HG02943 (cell line): ENCODE measurements at regions not wholly inside any gene's neighbourhood (a gene's known extent, or its start where the extent isn't known, plus 50 kb on each side); places are given as distances from the start of the nearest gene placed in this dataset.
"Not testable (repeated sequence)": the region's sequence is repeated elsewhere in the genome, so short reads cannot be mapped to it uniquely, and the experiment has no call there.

ENCODE experiments used
- ATAC-seq: cut with Tn5 transposase; IDR thresholded peaks from one replicate; pipeline ENCODE4 v1.9.1; 2021; ENCODE audit warnings: mild to moderate bottlenecking, low read depth, moderate library complexity; ENCODE audit not compliant: unreplicated experiment

DNA sequence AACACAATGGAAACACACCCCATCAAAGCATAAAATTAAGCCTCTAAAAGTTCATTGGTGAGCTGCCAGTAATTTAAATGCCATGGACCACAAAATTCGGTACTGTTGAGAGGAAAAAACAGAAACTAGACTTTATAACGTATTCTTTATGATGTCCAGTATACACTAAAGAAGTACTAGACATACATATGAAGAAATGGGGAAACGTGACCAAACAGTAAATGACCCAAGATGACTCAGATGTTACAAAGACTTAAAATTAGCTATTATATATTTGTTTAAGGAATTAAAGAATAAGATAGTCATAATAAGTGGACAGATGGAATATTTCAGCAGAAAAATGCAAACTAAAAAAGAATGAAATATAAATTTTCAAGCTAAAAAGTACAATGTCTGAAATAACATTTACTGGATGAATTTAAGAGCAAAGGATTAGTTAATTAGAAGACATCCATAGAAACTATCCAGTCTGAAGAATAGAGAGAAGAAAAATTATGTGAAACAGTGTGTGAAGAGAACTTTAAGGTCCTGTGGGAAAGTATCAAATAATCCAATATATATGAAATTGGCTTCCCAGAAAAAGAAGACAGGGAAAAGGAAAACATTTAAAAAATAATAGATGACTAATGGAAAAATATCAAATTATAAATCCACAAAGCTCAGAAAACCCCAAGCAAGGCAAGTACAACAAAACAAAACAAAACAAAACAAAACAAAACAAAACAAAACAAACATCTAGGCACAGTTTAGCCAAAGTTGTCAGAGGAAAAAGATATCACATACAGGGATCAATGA is 69.4 kb downstream of the SAMD9 start:
- ATAC-seq = no peak

DNA sequence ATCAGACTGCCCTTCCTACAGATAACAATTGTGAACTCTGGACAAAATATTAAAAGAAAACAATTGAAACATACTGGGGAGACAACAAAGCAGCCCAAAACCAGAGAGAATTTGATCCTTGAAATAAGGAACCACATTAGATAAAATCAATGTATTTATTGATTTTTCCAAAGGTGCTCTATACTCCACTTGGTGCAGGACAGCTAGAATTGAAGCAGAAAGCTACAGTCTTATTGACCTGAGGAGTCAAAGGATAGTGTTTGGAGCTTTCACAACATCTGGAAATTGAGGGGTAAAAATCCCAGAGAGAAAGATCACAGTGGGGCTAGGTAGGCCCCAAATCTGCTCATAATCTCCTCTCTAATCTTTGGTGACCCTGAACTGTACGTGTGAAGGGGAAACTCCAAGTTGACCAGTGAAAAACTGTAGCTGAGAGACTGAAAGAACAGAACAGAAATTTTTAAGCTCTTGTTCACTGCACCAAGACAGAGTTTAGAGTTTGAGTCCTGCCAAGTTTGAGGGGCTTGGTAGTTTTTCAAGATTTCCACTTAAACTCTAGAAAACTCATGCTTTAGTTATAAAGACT is 70.2 kb downstream of the SAMD9 start:
- ATAC-seq = no peak

DNA sequence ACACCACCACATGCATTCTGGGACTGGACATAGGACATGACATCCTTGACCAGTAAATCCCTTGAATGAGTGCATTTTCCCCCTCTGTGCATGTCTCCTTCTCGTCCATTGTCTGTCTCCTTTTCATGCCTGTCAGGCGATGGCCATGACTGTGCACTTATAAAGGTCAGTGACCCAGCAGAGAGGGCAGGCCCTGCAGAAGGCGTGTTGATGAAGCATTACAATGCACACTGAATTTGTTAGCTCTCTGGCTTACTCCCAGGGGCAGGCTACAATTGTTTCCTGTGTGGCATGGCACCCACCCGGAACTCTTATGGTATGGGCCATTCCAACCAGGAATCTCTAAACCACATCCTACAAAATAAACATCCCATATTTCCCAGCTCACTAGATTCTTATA is 71.1 kb downstream of the SAMD9 start:
- ATAC-seq = no peak

DNA sequence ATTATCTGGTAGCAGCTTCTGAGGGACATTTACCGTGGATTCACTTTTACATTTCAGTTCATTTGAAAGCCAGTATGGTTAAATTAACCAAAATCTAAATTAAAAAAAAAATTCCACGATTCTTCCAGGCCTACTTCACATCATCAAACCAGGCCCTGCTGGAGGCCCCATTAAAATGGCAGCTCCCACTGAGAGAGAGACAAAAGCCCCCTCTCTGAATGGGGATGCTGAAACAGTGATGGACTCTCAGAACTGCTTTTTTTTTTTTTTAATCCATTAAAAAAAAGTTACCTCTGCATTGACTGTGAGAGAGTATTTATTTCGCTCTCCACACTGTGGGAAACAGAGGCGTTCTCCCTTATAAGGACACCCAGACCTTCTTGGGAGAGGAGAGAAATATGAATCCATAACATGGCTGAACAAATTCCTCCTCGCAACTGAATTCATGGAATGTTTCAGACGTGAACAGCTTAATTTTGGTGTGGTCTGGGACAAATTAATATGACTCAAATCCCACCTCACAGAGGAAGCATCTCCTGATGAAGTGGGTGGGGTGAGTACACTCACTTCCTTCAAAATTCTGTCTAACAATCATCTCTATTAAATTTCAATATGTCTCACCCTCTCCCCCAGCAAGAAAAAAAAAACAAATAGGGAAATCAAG is 73.5 kb downstream of the SAMD9 start:
- no peak for ATAC-seq

DNA sequence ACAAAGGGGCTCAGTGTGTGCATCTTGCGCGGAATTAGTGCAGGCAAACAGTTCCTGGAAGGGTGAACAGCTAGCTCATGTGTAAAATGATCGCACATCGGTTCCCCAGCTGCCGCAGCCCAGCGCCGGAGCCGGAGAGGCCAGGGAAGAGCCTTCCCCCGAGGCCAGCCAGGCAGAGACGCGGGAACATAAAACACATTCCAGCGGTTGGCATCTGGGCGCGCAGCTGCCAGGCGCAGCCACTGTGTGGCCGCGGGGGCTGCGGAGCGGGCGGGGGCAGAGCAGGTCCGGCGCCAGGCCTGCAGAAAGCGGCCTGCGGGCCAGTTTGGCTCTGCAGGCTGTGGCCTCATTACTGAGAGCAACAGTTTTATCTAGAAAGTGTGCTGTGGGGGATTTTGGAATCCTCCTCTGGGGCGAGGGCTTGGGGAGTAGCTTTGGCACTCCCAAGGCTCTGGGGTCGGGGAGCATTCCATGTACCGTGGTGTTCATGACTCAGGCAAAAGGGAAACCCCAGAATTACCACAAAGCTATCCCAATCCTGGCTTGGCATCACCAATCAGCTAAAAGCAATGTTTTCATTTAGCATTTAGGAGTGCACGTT is 74.3 kb downstream of the SAMD9 start:
- ATAC-seq = no peak

DNA sequence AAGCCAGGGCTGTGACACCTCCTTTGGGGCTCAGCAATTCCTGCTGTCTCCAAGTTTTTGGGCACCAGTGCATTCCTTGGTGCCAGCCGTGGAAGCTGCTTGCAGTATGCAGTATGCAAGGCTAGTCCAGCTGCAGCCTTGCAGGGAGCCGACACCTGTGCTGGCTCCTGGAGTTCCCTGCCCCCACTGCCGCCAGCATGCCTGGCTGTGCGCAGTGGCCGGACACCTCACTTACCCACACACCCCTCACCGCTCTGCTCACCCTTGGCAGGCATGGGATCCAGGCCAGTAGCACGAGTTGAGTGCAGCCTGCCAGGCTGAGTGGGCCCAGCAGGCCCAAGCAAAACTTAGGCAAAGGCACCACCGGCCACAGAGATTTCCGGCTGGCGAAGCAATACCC is 77.4 kb downstream of the SAMD9 start:
- ATAC-seq = no peak

DNA sequence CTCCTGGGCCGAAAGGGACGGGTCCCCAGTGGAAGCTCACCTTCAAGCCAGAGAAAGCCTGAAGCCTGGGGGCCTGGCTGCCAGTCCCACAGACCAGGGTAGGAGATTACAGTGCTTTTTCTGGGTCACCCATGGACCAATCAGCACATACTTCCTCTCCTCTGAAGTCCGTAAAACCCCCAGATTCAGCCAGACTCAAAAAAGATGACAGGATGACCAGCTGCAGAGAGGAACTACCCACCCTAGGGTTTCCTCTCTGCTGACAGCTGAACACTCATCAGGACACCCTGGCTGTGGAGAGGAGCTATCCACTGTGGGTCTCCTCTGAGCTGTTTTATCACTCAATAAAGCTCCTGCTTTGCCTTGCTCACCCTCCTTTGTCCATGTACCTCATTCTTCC is 78.0 kb downstream of the SAMD9 start:
- ATAC-seq = no peak

DNA sequence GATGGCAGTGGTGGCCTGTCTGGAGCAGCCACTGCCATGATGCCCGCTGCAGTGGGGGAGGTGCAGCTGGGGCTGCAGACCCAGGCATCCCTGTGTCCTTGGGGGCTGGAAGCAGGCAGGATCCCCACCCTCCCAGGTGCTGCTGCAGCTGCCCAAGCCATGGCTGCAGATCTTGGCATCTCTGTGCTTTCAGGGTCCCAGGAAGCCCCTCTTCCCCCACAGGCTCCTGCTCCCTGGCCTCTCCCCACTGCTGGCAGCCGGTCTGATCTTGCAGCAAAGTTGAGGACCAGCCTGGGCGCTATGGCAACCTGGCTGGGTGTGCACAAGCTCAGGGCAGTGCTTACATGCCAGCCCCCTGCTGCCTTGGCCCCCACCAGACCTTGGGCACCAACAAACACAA is 78.5 kb downstream of the SAMD9 start:
- no peak for ATAC-seq

DNA sequence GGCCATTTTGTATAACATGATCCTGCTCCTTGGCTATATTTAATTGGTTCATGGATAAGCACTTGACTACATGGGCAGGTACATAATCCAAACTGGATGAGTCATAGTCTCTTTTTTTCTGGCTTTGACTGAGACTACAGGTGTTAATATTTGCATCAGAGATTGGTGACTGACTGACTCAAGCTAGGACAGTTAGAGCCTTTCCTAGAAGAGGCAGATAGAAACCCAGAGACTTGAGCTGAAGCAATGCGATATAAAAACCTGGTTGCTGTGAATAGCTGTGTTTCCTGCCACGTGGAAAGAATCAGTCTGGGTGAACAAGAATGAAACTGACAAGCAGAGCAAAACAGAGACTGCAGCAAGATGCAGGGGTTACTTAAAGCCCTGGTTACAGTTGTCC is 81.0 kb downstream of the SAMD9 start:
- ATAC-seq = peak; percentile 84

DNA sequence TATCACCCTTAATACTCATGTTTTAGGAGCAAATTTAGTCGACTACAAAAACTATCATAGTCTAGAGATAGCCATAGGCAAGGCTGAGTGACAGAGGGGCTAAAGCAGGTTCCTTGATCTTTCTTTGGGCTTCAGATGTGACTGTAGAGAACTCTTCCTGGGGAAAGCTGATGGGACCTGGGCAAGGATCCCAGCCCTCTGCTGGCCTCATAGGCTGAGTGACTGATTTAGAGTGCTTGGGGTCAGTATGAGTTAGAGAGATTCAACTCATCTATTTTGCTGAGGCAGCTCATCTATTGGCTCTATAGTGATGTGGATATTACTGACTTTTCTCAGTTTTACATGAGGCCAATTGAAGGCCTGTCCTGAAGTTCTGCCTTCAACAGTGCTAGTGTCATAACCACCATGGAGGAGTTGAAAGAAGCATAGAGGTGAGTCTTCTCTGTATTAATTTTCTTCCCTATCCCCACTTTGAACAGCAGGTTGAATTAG is 81.6 kb downstream of the SAMD9 start:
- ATAC-seq = no peak

DNA sequence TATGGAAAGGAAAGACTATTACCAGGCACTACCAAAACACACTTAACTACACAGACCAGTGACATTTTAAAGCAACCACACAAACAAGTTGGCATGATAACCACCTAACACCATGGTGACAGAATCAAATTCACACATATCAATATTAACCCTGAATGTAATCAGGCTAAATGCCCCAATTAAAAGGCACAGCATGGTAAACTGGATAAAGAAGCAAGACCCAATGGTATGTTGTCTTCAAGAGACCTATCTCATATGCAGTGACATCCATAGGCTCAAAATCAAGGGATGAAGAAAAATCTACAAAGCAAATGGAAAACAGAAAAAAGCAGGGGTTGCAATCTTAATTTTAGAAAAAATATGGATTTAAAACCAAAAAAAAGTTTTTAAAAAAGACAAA is 86.0 kb downstream of the SAMD9 start:
- ATAC-seq = no peak

DNA sequence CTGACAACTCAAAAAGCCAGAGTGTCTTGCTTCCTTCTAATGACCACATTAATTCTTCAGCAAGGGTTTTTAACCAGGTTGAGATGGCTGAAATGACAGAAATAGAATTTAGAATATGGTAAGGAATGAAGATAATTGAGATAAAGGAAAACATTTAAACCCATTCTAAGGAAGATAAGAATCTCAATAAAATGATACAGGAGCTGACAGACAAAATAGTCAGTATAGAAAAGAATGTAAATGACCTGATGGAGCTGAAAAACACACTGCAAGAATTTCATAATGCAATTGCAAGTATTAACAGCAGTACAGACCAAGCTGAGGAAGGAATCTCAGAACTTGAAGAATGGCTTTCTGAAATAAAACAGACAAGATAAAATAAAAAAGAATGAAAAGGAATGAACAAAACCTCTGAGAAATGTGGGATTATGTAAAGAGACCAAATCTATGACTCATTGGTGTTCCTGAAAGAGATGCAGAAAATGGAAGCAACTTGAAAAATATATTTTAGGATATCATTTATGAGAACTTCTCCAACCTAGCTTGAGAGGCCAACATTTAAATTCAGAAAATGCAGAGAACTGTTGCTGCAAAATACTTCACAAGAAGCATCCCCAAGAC is 87.1 kb downstream of the SAMD9 start:
- ATAC-seq = no peak

DNA sequence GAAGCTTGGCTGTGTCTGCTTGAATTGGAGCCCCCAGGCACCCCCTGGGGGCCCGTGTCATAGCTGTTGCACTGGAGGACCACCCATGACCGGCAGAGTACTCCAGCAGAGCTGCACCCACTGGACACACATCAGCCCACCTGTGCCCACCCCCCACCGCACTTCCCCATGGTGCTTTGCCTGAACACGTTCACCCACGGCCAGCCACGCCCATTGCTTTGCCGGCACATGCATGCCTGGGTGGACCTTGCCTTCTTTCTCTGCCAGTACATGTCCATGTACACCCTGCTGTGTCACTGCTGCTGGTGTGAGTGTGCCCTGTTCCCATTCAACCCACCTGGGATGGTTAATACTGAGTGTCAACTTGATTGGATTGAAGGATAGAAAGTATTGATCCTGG is 88.7 kb downstream of the SAMD9 start:
- no peak for ATAC-seq

DNA sequence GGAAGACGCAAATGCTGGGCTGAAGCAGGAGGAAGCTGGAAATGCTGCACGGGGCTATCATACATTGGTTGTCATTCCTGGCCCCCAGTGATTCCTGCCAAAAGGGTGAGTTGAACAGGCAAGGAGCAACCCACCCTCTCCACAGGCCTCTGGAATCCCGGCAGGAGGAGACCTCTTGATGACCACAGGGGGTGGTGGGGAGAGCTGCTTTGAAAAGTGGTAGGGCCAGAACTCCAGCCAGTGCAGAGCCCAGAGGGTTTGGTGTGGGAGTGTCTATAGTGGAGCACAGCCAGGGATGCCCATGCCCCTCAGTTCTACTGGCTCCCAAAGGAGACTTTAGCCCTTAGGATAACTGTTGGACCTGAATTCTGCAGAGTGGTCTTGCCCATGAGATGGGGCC is 89.2 kb downstream of the SAMD9 start:
- no peak for ATAC-seq

DNA sequence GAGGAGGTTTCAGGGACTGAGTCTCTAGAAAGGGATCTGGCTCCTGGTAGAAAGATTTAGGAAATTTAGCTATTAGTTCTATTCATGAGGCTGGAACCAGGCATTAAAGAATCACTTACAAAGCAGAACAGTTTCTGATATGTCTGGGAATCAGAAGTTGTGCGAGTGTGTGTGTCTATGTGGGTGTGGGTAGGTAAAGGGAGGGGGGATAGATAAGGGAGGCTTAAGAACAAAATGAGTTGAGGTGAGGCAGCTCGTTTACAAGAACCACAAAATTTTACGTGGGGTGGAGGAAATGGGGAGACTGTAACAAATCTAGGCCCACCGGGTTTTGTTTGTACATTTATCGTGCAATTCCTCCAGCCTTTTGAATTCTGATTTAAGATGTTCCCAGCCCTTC is 90.7 kb downstream of the SAMD9 start:
- ATAC-seq = no peak

DNA sequence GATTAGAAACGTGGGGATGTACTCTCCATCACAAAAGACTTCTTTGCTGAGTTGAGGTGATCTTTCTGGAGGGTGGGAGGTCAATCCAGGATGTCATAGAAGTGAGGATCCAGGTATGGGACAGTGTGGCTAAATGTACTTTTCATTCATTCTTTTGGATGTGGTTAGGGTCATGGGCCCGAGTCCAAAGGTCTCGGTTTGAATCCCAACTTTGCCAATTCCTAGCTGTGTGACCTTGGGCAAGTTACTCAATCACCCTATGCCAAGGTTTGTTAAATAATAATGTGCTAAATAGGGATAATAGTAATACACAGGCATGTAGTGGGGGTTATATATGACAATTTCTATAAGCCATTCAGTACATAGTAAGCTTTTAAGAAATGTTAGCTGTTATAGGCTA is 91.4 kb downstream of the SAMD9 start:
- no peak for ATAC-seq

DNA sequence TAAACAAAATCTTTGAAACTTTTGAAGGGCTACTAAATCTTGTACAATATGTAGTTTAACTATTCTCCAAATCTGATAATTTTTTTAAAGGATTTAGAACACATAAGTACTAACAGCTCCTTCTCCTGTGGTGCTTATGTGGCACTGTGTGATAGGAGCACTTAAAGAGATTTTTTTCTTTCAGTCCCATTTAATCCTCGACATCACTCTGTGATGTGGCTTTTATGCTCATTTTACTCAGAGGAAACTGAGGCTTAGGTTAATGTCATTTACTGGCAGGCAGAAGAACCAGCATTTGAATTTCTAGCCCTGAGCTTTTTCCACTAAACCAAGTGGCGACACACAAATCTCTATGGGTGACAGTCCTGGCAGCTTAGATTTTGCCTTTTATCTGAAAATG is 92.4 kb downstream of the SAMD9 start:
- no peak for ATAC-seq

DNA sequence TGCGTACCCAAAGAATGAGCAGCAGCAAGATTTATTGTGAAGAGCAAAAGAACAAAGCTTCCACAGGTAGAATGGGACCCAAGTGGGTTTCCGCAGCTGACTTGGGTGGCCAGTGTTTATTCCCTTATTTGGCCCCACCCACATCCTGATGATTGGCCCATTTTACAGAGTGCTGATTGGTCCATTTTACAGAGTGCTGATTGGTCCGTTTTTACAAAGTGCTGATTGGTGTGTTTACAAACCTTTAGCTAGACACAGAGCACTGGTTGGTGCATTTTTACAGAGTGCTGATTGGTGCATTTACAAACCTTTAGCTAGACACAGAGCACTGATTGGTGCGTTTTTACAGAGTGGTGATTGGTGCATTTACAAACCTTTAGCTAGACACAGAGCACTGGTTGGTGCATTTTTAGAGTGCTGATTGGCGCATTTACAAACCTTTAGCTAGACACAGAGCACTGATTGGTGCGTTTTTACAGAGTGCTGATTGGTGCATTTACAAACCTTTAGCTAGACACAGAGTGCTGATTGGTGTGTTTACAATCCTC is 94.8 kb downstream of the SAMD9 start:
- ATAC-seq = not testable (repeated sequence)

DNA sequence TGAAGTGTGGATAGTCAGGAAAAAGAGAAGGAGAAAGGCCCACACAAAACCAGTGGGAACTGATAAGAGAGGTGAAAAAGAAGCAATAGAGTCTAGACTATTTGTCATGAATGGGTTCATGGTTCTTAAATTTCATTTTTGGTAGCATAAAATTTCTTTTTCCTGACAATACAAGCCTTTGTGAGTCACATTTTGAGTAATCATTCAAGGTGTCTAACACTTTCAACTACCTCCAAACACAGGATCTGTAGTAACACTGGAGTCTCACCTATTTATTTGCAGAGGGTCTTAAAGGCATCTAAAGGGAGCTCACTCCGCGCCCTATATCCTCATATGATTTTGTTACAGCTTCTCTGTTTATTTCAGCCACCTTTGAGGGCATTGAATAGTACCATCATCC is 96.0 kb downstream of the SAMD9 start:
- ATAC-seq = no peak

DNA sequence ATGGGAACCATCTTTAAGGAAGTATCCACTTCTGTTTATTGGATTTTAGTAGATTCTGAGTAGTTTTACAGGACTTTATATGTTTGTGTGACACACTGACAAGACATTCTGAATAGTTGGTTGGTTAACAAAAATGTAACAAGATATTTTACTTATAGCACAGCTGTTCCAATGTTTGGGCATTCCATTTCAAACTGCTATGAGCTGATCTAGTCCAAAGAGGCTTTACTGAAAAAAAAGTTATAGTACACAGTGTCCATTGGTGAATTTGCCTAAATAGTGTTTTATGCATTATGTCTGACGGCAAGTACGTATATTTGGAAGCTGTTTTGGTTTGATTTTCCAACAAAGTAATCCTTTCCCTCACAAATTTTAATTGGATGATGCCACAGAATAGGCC is 99.1 kb downstream of the SAMD9 start:
- ATAC-seq = no peak
